KOPT-K1 (cell line): ENCODE measurements at regions not wholly inside any gene's neighbourhood (a gene's known extent, or its start where the extent isn't known, plus 50 kb on each side); places are given as distances from the start of the nearest gene placed in this dataset.

Experiments
- H3K27ac ChIP-seq: fragments of 200-600 bp; sonication (generic); 2 replicates; pipeline ENCODE4 v1.5.1; 2016; ENCODE audit warnings: antibody characterized with exemption, mild to moderate bottlenecking, low read depth, low read length; ENCODE audit not compliant: poor library complexity, severe bottlenecking
- H3K36me3 ChIP-seq: fragments of 200-600 bp; sonication (generic); 2 replicates; pipeline ENCODE4 v1.5.1; 2017; ENCODE audit warnings: antibody characterized with exemption, mild to moderate bottlenecking, low read length, moderate library complexity; ENCODE audit not compliant: insufficient read depth
- H3K9me3 ChIP-seq: fragments of 200-600 bp; sonication (generic); 2 replicates; pipeline ENCODE4 v1.5.1; 2017; ENCODE audit warnings: antibody characterized with exemption, low read length, mild to moderate bottlenecking; ENCODE audit not compliant: insufficient read depth, poor library complexity, severe bottlenecking

- no peak overlapping the region for H3K27ac ChIP-seq
Measured at GRCh38 chr18:60664736-60665135, 292.2 kb upstream of the MC4R start.

DNA sequence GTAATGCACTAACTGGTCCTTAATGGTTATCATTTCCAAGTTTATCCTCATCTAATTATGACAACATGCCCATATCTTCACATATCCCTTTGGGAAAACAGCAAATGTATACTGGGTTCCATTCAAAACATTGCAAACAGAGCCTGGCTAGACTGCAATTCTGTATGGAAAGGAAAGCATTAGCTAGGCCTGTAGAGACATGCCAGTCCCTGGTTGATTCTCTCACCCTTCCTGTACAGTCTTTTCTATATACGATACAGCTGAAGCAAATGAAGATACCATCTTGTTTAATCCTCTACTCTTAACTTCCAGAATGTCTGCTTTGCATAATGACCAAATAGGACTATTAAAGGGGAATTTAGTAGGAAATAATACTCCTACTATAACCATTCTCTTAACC is 294.4 kb upstream of the MC4R start:
- H3K27ac ChIP-seq, result no peak overlapping the region
- H3K36me3 ChIP-seq, result no peaks in the 10 kb centered on the region

More at GRCh38 chr18:60664736-60665135, 292.2 kb upstream of the MC4R start:
- H3K9me3 ChIP-seq, result no peaks in the 10 kb centered on the region
- no peaks in the 10 kb centered on the region for H3K36me3 ChIP-seq

DNA sequence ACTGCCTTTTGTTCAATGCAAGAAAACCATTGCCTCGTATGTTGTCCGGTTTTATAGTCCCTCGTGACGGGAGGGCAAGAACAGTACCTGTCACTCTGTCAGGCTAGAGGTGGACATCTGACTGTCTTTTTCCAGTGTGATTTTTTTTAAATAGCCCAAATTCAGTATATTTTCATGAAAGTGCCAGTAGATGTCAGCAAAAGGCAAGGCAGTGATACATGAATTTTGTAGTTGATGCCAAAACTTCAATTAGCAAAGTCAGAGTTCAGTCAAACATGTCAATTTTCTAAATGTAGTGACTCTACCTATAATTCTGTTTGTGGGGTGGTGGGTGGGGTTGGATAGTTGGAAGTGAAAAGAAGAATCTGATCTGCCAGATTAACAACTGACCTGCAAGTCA is 296.0 kb upstream of the MC4R start:
- H3K27ac ChIP-seq, result no peak overlapping the region
- H3K36me3 ChIP-seq, result no peaks in the 10 kb centered on the region
- no peaks in the 10 kb centered on the region for H3K9me3 ChIP-seq

More for the DNA sequence above, 294.4 kb upstream of the MC4R start:
- no peaks in the 10 kb centered on the region for H3K9me3 ChIP-seq

DNA sequence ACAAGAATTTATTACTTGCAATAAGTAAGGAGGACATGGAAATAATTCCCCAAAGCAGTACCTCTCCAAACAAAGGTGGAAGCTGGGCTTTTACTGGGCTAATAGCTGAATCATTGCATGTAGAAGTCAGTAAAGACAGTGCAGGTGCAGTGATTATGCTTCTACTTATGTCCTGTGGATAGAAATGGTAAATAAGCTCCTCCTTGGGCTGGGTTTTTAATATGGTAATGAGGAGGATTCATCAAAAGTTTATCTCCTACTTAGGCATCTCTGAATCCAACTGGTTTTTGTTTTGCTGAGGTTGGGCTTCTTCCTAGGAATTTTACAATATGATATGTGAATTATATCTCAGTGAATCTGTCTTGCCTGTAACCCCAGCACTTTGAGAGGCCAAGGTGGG is 297.4 kb upstream of the MC4R start:
- Histone ChIP-seq H3K36me3 (no peaks in the 10 kb centered on the region), H3K27ac (no peak overlapping the region), H3K9me3 (no peaks in the 10 kb centered on the region)

- Histone ChIP-seq H3K9me3 (no peaks in the 10 kb centered on the region), H3K36me3 (no peaks in the 10 kb centered on the region), H3K27ac (no peak overlapping the region)
Measured at GRCh38 chr18:60671021-60671420, 298.4 kb upstream of the MC4R start.

DNA sequence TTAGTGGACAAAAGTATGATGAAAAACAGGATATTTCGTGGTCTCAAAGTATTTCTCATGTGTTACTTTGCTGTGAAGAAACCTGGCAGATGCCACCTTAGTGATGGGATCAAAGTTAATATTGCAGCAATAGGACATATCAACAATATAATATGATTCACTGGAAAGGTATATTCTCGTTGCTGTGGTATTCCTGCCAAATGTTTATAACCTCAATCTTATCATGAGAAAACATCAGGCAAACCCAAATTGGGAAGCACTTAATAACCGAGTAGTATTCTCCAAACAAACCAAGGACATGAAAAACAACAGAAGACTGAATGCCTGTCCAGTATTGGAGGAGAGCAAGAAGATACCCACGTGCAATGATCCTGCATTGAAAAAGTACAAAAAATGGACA is 302.6 kb upstream of the MC4R start:
- no peaks in the 10 kb centered on the region for H3K9me3 ChIP-seq
- H3K36me3 ChIP-seq, result no peaks in the 10 kb centered on the region
- H3K27ac ChIP-seq, result no peak overlapping the region

DNA sequence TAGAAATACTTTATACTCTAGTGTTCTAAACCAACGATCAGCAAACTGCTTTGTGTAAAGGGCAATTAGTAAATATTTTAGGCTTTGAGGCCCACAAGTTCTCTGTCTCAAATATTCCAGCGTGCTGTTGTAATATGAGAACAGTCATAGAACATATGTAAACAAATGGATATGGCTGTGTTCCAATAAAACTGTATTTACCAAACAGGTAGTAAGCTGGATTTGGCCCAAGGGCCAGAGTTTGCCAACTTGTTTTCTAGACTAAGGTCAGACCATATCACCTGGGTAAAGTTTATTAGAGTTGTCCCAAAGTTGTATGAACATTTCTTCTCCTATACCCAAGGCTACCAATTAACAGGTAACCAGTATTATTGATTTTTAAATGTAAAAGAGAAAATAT is 303.2 kb upstream of the MC4R start:
- H3K9me3 ChIP-seq, result no peaks in the 10 kb centered on the region
- H3K36me3 ChIP-seq, result no peaks in the 10 kb centered on the region
- H3K27ac ChIP-seq, result no peak overlapping the region

- Histone ChIP-seq H3K36me3 (no peaks in the 10 kb centered on the region), H3K9me3 (no peaks in the 10 kb centered on the region), H3K27ac (no peak overlapping the region)
Measured at GRCh38 chr18:60676815-60677214, 304.2 kb upstream of the MC4R start.

- no peaks in the 10 kb centered on the region for H3K9me3 ChIP-seq
- no peaks in the 10 kb centered on the region for H3K36me3 ChIP-seq
- no peak overlapping the region for H3K27ac ChIP-seq
Measured at GRCh38 chr18:60684843-60685513, 312.4 kb upstream of the MC4R start.

- Histone ChIP-seq H3K36me3 (no peaks in the 10 kb centered on the region), H3K27ac (no peak overlapping the region)
Measured at GRCh38 chr18:60686142-60686541, 313.6 kb upstream of the MC4R start.

DNA sequence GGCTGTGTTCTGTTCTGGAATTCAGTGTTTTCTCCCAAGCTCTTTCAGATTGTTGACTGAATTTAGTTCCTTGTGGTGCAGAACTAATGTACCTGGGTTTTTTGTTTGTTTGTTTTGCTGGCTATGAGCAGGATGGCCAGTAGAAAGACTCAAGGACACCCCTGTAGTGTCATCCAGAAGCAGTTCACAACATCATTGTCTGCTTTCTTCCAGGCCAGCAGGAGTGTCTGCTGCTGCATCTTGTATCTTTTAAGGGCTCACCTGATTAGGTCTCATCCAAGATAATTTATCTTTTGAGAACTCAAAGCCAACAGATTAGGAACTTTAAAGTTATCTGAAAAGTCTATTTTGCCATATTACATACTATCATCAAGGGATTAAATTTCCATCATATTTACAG is 318.5 kb upstream of the MC4R start:
- Histone ChIP-seq H3K36me3 (no peaks in the 10 kb centered on the region), H3K27ac (no peak overlapping the region), H3K9me3 (no peaks in the 10 kb centered on the region)

More at GRCh38 chr18:60686142-60686541, 313.6 kb upstream of the MC4R start:
- H3K9me3 ChIP-seq, result no peaks in the 10 kb centered on the region

DNA sequence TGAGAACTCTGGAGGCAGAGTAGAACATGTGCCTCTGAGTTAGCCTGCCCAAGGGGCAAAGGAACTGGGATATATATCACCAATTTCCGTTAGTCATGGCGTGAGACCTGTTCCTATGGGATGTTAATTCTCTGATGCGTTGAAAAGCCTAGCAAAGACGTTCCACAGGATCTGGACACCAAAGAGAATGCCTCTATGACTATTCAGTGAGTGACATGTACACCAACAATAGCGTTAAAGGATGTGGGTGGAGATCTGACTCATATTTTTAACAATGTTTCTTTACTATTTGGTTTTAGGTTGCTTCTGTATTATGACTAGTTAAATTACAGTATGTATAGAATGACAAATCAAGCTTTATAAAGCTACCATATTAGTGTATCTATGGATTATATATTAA is 320.9 kb upstream of the MC4R start:
- no peaks in the 10 kb centered on the region for H3K36me3 ChIP-seq
- H3K27ac ChIP-seq, result no peak overlapping the region
- no peaks in the 10 kb centered on the region for H3K9me3 ChIP-seq

DNA sequence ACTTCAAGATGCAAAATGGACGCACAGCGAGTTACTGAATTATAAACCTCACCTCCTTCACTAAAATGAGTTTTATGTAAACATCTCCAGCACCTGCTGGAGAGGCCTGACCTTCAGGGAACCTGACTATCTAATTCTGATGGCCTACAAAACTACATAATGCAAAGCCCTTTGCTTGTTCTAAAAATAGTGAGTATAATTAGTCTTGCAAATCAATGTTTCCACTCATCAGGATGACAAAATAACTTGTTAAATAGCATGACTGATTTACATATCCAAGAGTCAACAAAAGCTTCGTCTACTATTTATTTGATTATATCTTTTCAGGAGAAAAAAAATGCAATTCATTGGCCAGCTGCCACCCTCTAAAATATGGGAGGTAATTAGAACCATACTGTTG is 326.3 kb upstream of the MC4R start:
- Histone ChIP-seq H3K36me3 (no peaks in the 10 kb centered on the region), H3K9me3 (no peaks in the 10 kb centered on the region), H3K27ac (no peak overlapping the region)

DNA sequence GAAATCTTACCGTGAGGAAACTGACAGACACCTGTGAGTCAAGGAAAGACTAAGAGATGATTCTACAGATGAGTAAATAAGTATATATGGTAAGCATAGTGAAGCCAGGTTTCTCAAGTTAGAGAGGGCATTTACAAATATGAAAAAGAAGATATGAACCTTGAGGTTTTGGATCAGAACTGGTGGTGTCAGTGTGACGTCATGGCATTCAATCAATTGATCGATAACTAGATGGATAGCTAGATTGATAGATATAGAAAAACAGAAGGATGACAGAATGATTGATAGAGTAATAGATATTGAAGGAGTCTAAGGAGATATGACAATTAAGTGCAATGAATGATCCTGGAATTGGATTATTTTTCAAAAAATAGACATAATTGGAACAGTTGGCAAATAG is 350.2 kb upstream of the MC4R start:
- Histone ChIP-seq H3K27ac (no peak overlapping the region), H3K36me3 (no peaks in the 10 kb centered on the region), H3K9me3 (no peaks in the 10 kb centered on the region)

DNA sequence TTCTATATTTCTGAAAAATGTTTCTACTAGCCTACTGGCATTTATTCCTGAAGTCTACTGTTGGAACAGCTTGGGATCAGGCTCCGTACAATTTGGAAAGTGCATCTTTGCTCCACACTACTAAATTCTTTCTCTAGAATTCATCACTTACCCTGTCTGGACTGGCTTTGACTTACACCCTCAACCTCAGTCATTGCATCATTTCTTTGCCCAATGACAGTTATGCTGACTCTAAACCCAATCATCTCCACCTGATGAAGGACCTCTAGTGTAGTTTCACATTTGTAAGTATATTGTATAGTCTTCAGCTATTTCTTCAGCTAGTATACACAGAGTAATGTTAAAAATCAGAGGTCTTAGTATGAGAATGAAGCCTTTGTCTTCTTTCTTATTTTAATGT is 359.6 kb upstream of the MC4R start:
- H3K9me3 ChIP-seq, result no peaks in the 10 kb centered on the region
- H3K27ac ChIP-seq, result no peak overlapping the region

GRCh38 chr18:60739212-60739611 is 366.6 kb upstream of the MC4R start:
- Histone ChIP-seq H3K27ac (no peak overlapping the region), H3K36me3 (no peaks in the 10 kb centered on the region), H3K9me3 (no peaks in the 10 kb centered on the region)

More for the DNA sequence above, 359.6 kb upstream of the MC4R start:
- no peaks in the 10 kb centered on the region for H3K36me3 ChIP-seq
